ENCODE measurements at regions not wholly inside any gene's neighbourhood (a gene's known extent, or its start where the extent isn't known, plus 50 kb on each side); places are given as distances from the start of the nearest gene placed in this dataset.

DNA sequence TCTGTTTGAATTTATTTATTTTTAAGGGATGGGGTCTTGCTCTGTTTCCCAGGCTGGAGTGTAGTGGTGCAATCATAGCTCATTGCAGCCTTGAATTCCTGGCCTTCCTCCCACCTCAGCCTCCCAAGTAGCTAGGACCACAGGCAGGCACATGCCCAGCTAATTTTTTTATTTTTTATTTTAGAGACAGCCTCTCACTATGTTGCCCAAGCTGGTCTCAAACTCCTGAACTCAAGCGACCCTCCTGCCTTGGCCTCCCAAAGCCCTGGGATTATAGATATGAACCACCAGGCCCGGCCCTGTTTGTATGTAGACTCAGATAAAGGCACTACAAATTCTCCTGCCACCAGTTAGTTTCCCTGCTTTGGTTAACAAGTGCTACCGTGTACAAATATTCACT is 142.9 kb upstream of the SOX4 start:
- Histone ChIP-seq H3K27me3 (ENCODE audit: control insufficient read depth, insufficient read depth, low read length) (no peaks in the 10 kb centered on the region), H3K9me3 (ENCODE audit: control insufficient read depth, insufficient read depth, low read depth, low read length) (no peaks in the 10 kb centered on the region), H3K4me1 (ENCODE audit: control insufficient read depth, extremely low read depth, insufficient read depth, low read length) (no peaks in the 10 kb centered on the region), H3K4me2 (ENCODE audit: extremely low read depth, insufficient read depth, low read length) (no peak overlapping the region), H3K79me2 (ENCODE audit: control insufficient read depth, insufficient read depth, low read length) (no peaks in the 10 kb centered on the region), H2AFZ (ENCODE audit: low read length) (no peak overlapping the region), H3K4me3 (replicated peaks in 1 of 4; ENCODE audit: control extremely low read depth in 1 of 4, insufficient read depth in 1 of 4, low read depth in 3 of 4, low read length in 4 of 4) (no peak overlapping the region), H3K27ac (ENCODE audit: insufficient read depth, low read length) (no peak overlapping the region), H3K36me3 (ENCODE audit: control insufficient read depth, insufficient read depth, low read length) (no peaks in the 10 kb centered on the region), H4K20me1 (ENCODE audit: control insufficient read depth, extremely low read depth, insufficient read depth, low read length) (no peaks in the 10 kb centered on the region), H3K9ac (ENCODE audit: insufficient read depth, low read length) (no peak overlapping the region)
- TF ChIP-seq, protein P1, sequence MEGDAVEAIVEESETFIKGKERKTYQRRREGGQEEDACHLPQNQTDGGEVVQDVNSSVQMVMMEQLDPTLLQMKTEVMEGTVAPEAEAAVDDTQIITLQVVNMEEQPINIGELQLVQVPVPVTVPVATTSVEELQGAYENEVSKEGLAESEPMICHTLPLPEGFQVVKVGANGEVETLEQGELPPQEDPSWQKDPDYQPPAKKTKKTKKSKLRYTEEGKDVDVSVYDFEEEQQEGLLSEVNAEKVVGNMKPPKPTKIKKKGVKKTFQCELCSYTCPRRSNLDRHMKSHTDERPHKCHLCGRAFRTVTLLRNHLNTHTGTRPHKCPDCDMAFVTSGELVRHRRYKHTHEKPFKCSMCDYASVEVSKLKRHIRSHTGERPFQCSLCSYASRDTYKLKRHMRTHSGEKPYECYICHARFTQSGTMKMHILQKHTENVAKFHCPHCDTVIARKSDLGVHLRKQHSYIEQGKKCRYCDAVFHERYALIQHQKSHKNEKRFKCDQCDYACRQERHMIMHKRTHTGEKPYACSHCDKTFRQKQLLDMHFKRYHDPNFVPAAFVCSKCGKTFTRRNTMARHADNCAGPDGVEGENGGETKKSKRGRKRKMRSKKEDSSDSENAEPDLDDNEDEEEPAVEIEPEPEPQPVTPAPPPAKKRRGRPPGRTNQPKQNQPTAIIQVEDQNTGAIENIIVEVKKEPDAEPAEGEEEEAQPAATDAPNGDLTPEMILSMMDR (conservative IDR thresholded peaks at IDR 0.05 in 1 of 2, IDR thresholded peaks at IDR 0.05 in 1 of 2; ENCODE audit: low read depth in 1 of 2, low read length in 2 of 2) = no peak
- TF ChIP-seq EZH2 (IDR thresholded peaks at IDR 0.05; ENCODE audit: low read length, missing control alignments) = no peak
- DNase-seq (ENCODE audit: low read depth in 2 of 2) = no peak

DNA sequence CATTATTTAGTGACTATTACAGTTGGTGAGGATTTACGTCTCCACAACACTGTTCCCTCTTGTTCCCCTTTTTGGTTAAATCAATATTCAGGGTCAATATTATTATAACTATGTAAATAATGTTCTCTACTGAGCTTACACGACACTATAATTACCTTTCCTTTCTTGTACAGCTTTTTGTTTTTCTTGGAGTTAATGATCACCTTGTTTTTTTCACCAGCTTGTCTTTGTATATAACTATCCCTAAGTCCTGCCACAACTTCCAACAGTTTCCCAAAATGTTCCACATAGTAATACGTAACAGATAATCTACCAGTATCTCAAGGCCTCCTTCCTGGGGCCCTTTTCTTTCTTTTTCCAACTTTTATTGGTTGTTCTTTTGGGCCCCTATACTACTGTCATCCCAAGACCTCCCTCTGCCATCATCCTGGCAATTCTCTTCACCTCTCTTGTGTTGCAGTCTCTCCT is 142.0 kb upstream of the SOX4 start:
- DNase-seq (ENCODE audit: low read depth in 2 of 2) = no peak
- Histone ChIP-seq H4K20me1 (ENCODE audit: control insufficient read depth, extremely low read depth, insufficient read depth, low read length) (no peaks in the 10 kb centered on the region), H2AFZ (ENCODE audit: low read length) (no peak overlapping the region), H3K4me1 (ENCODE audit: control insufficient read depth, extremely low read depth, insufficient read depth, low read length) (no peaks in the 10 kb centered on the region), H3K4me3 (replicated peaks in 1 of 4; ENCODE audit: control extremely low read depth in 1 of 4, insufficient read depth in 1 of 4, low read depth in 3 of 4, low read length in 4 of 4) (no peak overlapping the region), H3K79me2 (ENCODE audit: control insufficient read depth, insufficient read depth, low read length) (no peaks in the 10 kb centered on the region), H3K9ac (ENCODE audit: insufficient read depth, low read length) (no peak overlapping the region), H3K4me2 (ENCODE audit: extremely low read depth, insufficient read depth, low read length) (no peak overlapping the region), H3K9me3 (ENCODE audit: control insufficient read depth, insufficient read depth, low read depth, low read length) (no peaks in the 10 kb centered on the region), H3K27me3 (ENCODE audit: control insufficient read depth, insufficient read depth, low read length) (no peaks in the 10 kb centered on the region), H3K27ac (ENCODE audit: insufficient read depth, low read length) (no peak overlapping the region), H3K36me3 (ENCODE audit: control insufficient read depth, insufficient read depth, low read length) (no peaks in the 10 kb centered on the region)
- TF ChIP-seq, protein P1 (conservative IDR thresholded peaks at IDR 0.05 in 1 of 2, IDR thresholded peaks at IDR 0.05 in 1 of 2; ENCODE audit: low read depth in 1 of 2, low read length in 2 of 2) = no peak
- no peak for TF ChIP-seq EZH2 (IDR thresholded peaks at IDR 0.05; ENCODE audit: low read length, missing control alignments)

DNA sequence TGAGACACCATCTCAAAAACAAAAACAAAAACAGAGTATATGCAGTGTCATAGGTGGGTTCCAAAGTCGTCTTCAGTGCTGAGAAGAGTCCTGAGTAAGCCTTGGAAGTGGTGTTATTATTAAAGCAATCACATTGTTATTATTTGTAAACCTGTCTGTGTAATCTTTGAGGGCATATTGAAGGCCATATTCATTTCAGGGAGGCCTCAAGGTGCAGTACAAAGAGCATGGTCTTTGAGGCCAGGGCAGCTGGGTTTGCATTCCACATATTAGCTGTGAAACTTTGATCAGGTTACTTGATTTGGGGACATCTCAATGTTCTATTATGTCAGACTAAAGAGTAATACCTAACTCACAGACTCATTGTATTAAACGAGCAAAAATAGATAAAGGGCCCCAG is 139.3 kb upstream of the SOX4 start:
- no peak overlapping the region for H3K27ac ChIP-seq (ENCODE audit: insufficient read depth, low read length)
- no peaks in the 10 kb centered on the region for H3K79me2 ChIP-seq (ENCODE audit: control insufficient read depth, insufficient read depth, low read length)
- H3K9ac ChIP-seq (ENCODE audit: insufficient read depth, low read length) = no peak overlapping the region
- H3K4me1 ChIP-seq (ENCODE audit: control insufficient read depth, extremely low read depth, insufficient read depth, low read length) = no peaks in the 10 kb centered on the region
- no peak for DNase-seq (ENCODE audit: low read depth in 2 of 2)
- no peaks in the 10 kb centered on the region for H4K20me1 ChIP-seq (ENCODE audit: control insufficient read depth, extremely low read depth, insufficient read depth, low read length)
- H3K27me3 ChIP-seq (ENCODE audit: control insufficient read depth, insufficient read depth, low read length) = no peaks in the 10 kb centered on the region
- no peaks in the 10 kb centered on the region for H3K9me3 ChIP-seq (ENCODE audit: control insufficient read depth, insufficient read depth, low read depth, low read length)
- H2AFZ ChIP-seq (ENCODE audit: low read length) = no peak overlapping the region
- no peak overlapping the region for H3K4me3 ChIP-seq (replicated peaks in 1 of 4; ENCODE audit: control extremely low read depth in 1 of 4, insufficient read depth in 1 of 4, low read depth in 3 of 4, low read length in 4 of 4)
- TF ChIP-seq EZH2 (IDR thresholded peaks at IDR 0.05; ENCODE audit: low read length, missing control alignments) = no peak
- H3K36me3 ChIP-seq (ENCODE audit: control insufficient read depth, insufficient read depth, low read length) = no peaks in the 10 kb centered on the region
- H3K4me2 ChIP-seq (ENCODE audit: extremely low read depth, insufficient read depth, low read length) = no peak overlapping the region

Data from fibroblast of lung (primary cell).